ENCODE measurements at regions not wholly inside any gene's neighbourhood (a gene's known extent, or its start where the extent isn't known, plus 50 kb on each side); places are given as distances from the start of the nearest gene placed in this dataset.

- Histone ChIP-seq H3K9me3 (ENCODE audit: control insufficient read depth in 2 of 2, insufficient read depth in 1 of 2, low read depth in 1 of 2, low read length in 1 of 2) (no peaks in the 10 kb centered on the region), H3K36me3 (ENCODE audit: control insufficient read depth in 3 of 3, insufficient read depth in 2 of 3, low read depth in 1 of 3, low read length in 3 of 3) (no peaks in the 10 kb centered on the region), H3K4me1 (ENCODE audit: control insufficient read depth in 3 of 3, insufficient read depth in 2 of 3, low read depth in 1 of 3, low read length in 2 of 3) (no peaks in the 10 kb centered on the region), H3K4me3 (ENCODE audit: low read depth in 1 of 3, low read length in 3 of 3) (no peak overlapping the region), H3K27ac (ENCODE audit: low read depth in 1 of 3, low read length in 2 of 3) (no peak overlapping the region), H3K27me3 (ENCODE audit: control insufficient read depth in 3 of 3, insufficient read depth in 3 of 3, low read length in 3 of 3) (no peaks in the 10 kb centered on the region)
- FAIRE-seq, result no peak
- DNase-seq, result no peak
- 29 to 61% (median 49%) methylated on average over 4 of the region's 4 CpGs for WGBS, 3 donors
Measured at GRCh38 chr11:122062763-122063162, 53.3 kb downstream of the BLID start.

- DNase-seq (no peak), FAIRE-seq (no peak)
- H3K9me3 ChIP-seq (ENCODE audit: control insufficient read depth in 2 of 2, insufficient read depth in 1 of 2, low read depth in 1 of 2, low read length in 1 of 2), result no peaks in the 10 kb centered on the region
- H3K27ac ChIP-seq (ENCODE audit: low read depth in 1 of 3, low read length in 2 of 3), result no peak overlapping the region
- no peaks in the 10 kb centered on the region for H3K27me3 ChIP-seq (ENCODE audit: control insufficient read depth in 3 of 3, insufficient read depth in 3 of 3, low read length in 3 of 3)
- no peak overlapping the region for H3K4me3 ChIP-seq (ENCODE audit: low read depth in 1 of 3, low read length in 3 of 3)
- no peaks in the 10 kb centered on the region for H3K36me3 ChIP-seq (ENCODE audit: control insufficient read depth in 3 of 3, insufficient read depth in 2 of 3, low read depth in 1 of 3, low read length in 3 of 3)
- no peaks in the 10 kb centered on the region for H3K4me1 ChIP-seq (ENCODE audit: control insufficient read depth in 3 of 3, insufficient read depth in 2 of 3, low read depth in 1 of 3, low read length in 2 of 3)
Measured at GRCh38 chr11:122059565-122059964, 56.5 kb downstream of the BLID start.

GRCh38 chr11:122050021-122050690 lies 65.9 kb downstream of the BLID start:
- no peak for FAIRE-seq
- no peak for DNase-seq
- Histone ChIP-seq H3K4me1 (ENCODE audit: control insufficient read depth in 3 of 3, insufficient read depth in 2 of 3, low read depth in 1 of 3, low read length in 2 of 3) (no peaks in the 10 kb centered on the region), H3K27ac (ENCODE audit: low read depth in 1 of 3, low read length in 2 of 3) (no peak overlapping the region), H3K4me3 (ENCODE audit: low read depth in 1 of 3, low read length in 3 of 3) (no peak overlapping the region), H3K27me3 (ENCODE audit: control insufficient read depth in 3 of 3, insufficient read depth in 3 of 3, low read length in 3 of 3) (no peaks in the 10 kb centered on the region), H3K36me3 (ENCODE audit: control insufficient read depth in 3 of 3, insufficient read depth in 2 of 3, low read depth in 1 of 3, low read length in 3 of 3) (no peaks in the 10 kb centered on the region), H3K9me3 (ENCODE audit: control insufficient read depth in 2 of 2, insufficient read depth in 1 of 2, low read depth in 1 of 2, low read length in 1 of 2) (no peaks in the 10 kb centered on the region)
- WGBS, 3 donors, result 69 to 81% (median 77%) methylated on average over 2 of the region's 2 CpGs

- Histone ChIP-seq H3K27ac (ENCODE audit: low read depth in 1 of 3, low read length in 2 of 3) (no peak overlapping the region), H3K9me3 (ENCODE audit: control insufficient read depth in 2 of 2, insufficient read depth in 1 of 2, low read depth in 1 of 2, low read length in 1 of 2) (no peaks in the 10 kb centered on the region), H3K27me3 (ENCODE audit: control insufficient read depth in 3 of 3, insufficient read depth in 3 of 3, low read length in 3 of 3) (no peaks in the 10 kb centered on the region), H3K36me3 (ENCODE audit: control insufficient read depth in 3 of 3, insufficient read depth in 2 of 3, low read depth in 1 of 3, low read length in 3 of 3) (no peaks in the 10 kb centered on the region), H3K4me3 (ENCODE audit: low read depth in 1 of 3, low read length in 3 of 3) (no peak overlapping the region), H3K4me1 (ENCODE audit: control insufficient read depth in 3 of 3, insufficient read depth in 2 of 3, low read depth in 1 of 3, low read length in 2 of 3) (no peaks in the 10 kb centered on the region)
- DNase-seq (no peak), FAIRE-seq (no peak)
- 77 to 81% (median 78%) methylated on average over 3 of the region's 3 CpGs for WGBS, 3 donors
Measured at GRCh38 chr11:122048401-122048800, 67.6 kb downstream of the BLID start.

- Histone ChIP-seq H3K4me3 (ENCODE audit: low read depth in 1 of 3, low read length in 3 of 3) (no peak overlapping the region), H3K4me1 (ENCODE audit: control insufficient read depth in 3 of 3, insufficient read depth in 2 of 3, low read depth in 1 of 3, low read length in 2 of 3) (no peaks in the 10 kb centered on the region), H3K27ac (ENCODE audit: low read depth in 1 of 3, low read length in 2 of 3) (no peak overlapping the region), H3K36me3 (ENCODE audit: control insufficient read depth in 3 of 3, insufficient read depth in 2 of 3, low read depth in 1 of 3, low read length in 3 of 3) (no peaks in the 10 kb centered on the region), H3K9me3 (ENCODE audit: control insufficient read depth in 2 of 2, insufficient read depth in 1 of 2, low read depth in 1 of 2, low read length in 1 of 2) (no peaks in the 10 kb centered on the region), H3K27me3 (ENCODE audit: control insufficient read depth in 3 of 3, insufficient read depth in 3 of 3, low read length in 3 of 3) (no peaks in the 10 kb centered on the region)
- DNase-seq (no peak), FAIRE-seq (no peak)
- WGBS, 3 donors, result 78 to 88% (median 82%) methylated on average over 6 of the region's 6 CpGs
Measured at GRCh38 chr11:122046846-122047245, 69.2 kb downstream of the BLID start.

- no peak for DNase-seq
- WGBS, 3 donors, result 80 to 90% (median 90%) methylated on average over 4 of the region's 4 CpGs
- Histone ChIP-seq H3K9me3 (ENCODE audit: control insufficient read depth in 2 of 2, insufficient read depth in 1 of 2, low read depth in 1 of 2, low read length in 1 of 2) (no peaks in the 10 kb centered on the region), H3K27me3 (ENCODE audit: control insufficient read depth in 3 of 3, insufficient read depth in 3 of 3, low read length in 3 of 3) (no peaks in the 10 kb centered on the region), H3K4me1 (ENCODE audit: control insufficient read depth in 3 of 3, insufficient read depth in 2 of 3, low read depth in 1 of 3, low read length in 2 of 3) (no peaks in the 10 kb centered on the region), H3K4me3 (ENCODE audit: low read depth in 1 of 3, low read length in 3 of 3) (no peak overlapping the region), H3K36me3 (ENCODE audit: control insufficient read depth in 3 of 3, insufficient read depth in 2 of 3, low read depth in 1 of 3, low read length in 3 of 3) (no peaks in the 10 kb centered on the region), H3K27ac (ENCODE audit: low read depth in 1 of 3, low read length in 2 of 3) (no peak overlapping the region)
- FAIRE-seq, result no peak
Measured at GRCh38 chr11:122046438-122046837, 69.6 kb downstream of the BLID start.

- 31 to 46% (median 44%) methylated on average over 3 of the region's 3 CpGs for WGBS, 3 donors
- H3K27me3 ChIP-seq (ENCODE audit: control insufficient read depth in 3 of 3, insufficient read depth in 3 of 3, low read length in 3 of 3), result no peaks in the 10 kb centered on the region
- no peak for DNase-seq
- H3K9me3 ChIP-seq (ENCODE audit: control insufficient read depth in 2 of 2, insufficient read depth in 1 of 2, low read depth in 1 of 2, low read length in 1 of 2), result no peaks in the 10 kb centered on the region
- no peaks in the 10 kb centered on the region for H3K36me3 ChIP-seq (ENCODE audit: control insufficient read depth in 3 of 3, insufficient read depth in 2 of 3, low read depth in 1 of 3, low read length in 3 of 3)
- H3K4me1 ChIP-seq (ENCODE audit: control insufficient read depth in 3 of 3, insufficient read depth in 2 of 3, low read depth in 1 of 3, low read length in 2 of 3), result no peaks in the 10 kb centered on the region
- H3K27ac ChIP-seq (ENCODE audit: low read depth in 1 of 3, low read length in 2 of 3), result no peak overlapping the region
- no peak for FAIRE-seq
- no peak overlapping the region for H3K4me3 ChIP-seq (ENCODE audit: low read depth in 1 of 3, low read length in 3 of 3)
Measured at GRCh38 chr11:122045181-122045586, 70.8 kb downstream of the BLID start.

- no peak for DNase-seq
- FAIRE-seq, result no peak
- WGBS, 3 donors, result 60 to 67% (median 67%) methylated on average over 4 of the region's 4 CpGs
- no peaks in the 10 kb centered on the region for H3K4me1 ChIP-seq (ENCODE audit: control insufficient read depth in 3 of 3, insufficient read depth in 2 of 3, low read depth in 1 of 3, low read length in 2 of 3)
- no peak overlapping the region for H3K27ac ChIP-seq (ENCODE audit: low read depth in 1 of 3, low read length in 2 of 3)
- no peaks in the 10 kb centered on the region for H3K9me3 ChIP-seq (ENCODE audit: control insufficient read depth in 2 of 2, insufficient read depth in 1 of 2, low read depth in 1 of 2, low read length in 1 of 2)
- H3K36me3 ChIP-seq (ENCODE audit: control insufficient read depth in 3 of 3, insufficient read depth in 2 of 3, low read depth in 1 of 3, low read length in 3 of 3), result no peaks in the 10 kb centered on the region
- H3K4me3 ChIP-seq (ENCODE audit: low read depth in 1 of 3, low read length in 3 of 3), result no peak overlapping the region
- H3K27me3 ChIP-seq (ENCODE audit: control insufficient read depth in 3 of 3, insufficient read depth in 3 of 3, low read length in 3 of 3), result no peaks in the 10 kb centered on the region
Measured at GRCh38 chr11:122044086-122044485, 71.9 kb downstream of the BLID start.

GRCh38 chr11:122042981-122043380 lies 73.0 kb downstream of the BLID start:
- no peaks in the 10 kb centered on the region for H3K36me3 ChIP-seq (ENCODE audit: control insufficient read depth in 3 of 3, insufficient read depth in 2 of 3, low read depth in 1 of 3, low read length in 3 of 3)
- H3K9me3 ChIP-seq (ENCODE audit: control insufficient read depth in 2 of 2, insufficient read depth in 1 of 2, low read depth in 1 of 2, low read length in 1 of 2), result no peaks in the 10 kb centered on the region
- DNase-seq (no peak), FAIRE-seq (no peak)
- H3K4me1 ChIP-seq (ENCODE audit: control insufficient read depth in 3 of 3, insufficient read depth in 2 of 3, low read depth in 1 of 3, low read length in 2 of 3), result no peaks in the 10 kb centered on the region
- no peak overlapping the region for H3K4me3 ChIP-seq (ENCODE audit: low read depth in 1 of 3, low read length in 3 of 3)
- 25 to 52% (median 41%) methylated on average over 7 of the region's 7 CpGs for WGBS, 3 donors
- no peak overlapping the region for H3K27ac ChIP-seq (ENCODE audit: low read depth in 1 of 3, low read length in 2 of 3)
- H3K27me3 ChIP-seq (ENCODE audit: control insufficient read depth in 3 of 3, insufficient read depth in 3 of 3, low read length in 3 of 3), result no peaks in the 10 kb centered on the region

All from small intestine (tissue), 7 donors.